GM10248 (cell line): ENCODE measurements at regions not wholly inside any gene's neighbourhood (a gene's known extent, or its start where the extent isn't known, plus 50 kb on each side); places are given as distances from the start of the nearest gene placed in this dataset.

ENCODE experiments used
- CTCF ChIA-PET: fragments of 300-600 bp; sonication (Branson Sonifier 250); formaldehyde crosslinking; extraction: SDS; loops from one replicate; lab custom pipeline; 2021; ENCODE audit warnings: antibody characterized with exemption; lab: Yijun Ruan, JAX
- POLR2A ChIA-PET: fragments of 350-650 bp; sonication (Branson Sonifier 250); formaldehyde crosslinking; extraction: SDS; loops from one replicate; lab custom pipeline; 2020; ENCODE audit warnings: antibody characterized with exemption; lab: Yijun Ruan, JAX
- DNase-seq: peaks from one replicate; pipeline ENCODE4 v3.0.0; 2012; ENCODE audit errors: extremely low spot score
- CTCF ChIP-seq: IDR thresholded peaks from 2 replicates; pipeline ENCODE4 v1.5.1; 2012; ENCODE audit warnings: mild to moderate bottlenecking, low read depth; ENCODE audit errors: extremely low read depth, missing control alignments, control extremely low read depth

GRCh38 chr12:125651625-125652024 lies 586.4 kb downstream of the AACS start:
- ChIA-PET CTCF (interaction anchor here (1.1 kb wide), 1 partner anchor 60 kb away, joined by 3 read pairs; no protein-coding TSS in a partner anchor), POLR2A (no interaction called here)
- no peak for DNase-seq
- TF ChIP-seq CTCF, result no peak

- POLR2A ChIA-PET, result no interaction called here
- CTCF ChIA-PET, result interaction anchor here (1.0 kb wide), 1 partner anchor 12 kb away, joined by 3 read pairs; no protein-coding TSS in a partner anchor
- DNase-seq, result no peak
- no peak for TF ChIP-seq CTCF
These were observed 587.4 kb downstream of the AACS start for GRCh38 chr12:125652681-125653080.

GRCh38 chr12:125657681-125658080 lies 592.4 kb downstream of the AACS start:
- no peak for DNase-seq
- ChIA-PET CTCF (no interaction called here), POLR2A (no interaction called here)
- TF ChIP-seq CTCF, result no peak

- ChIA-PET CTCF (interaction anchor here (0.8 to 3.2 kb wide), 4 partner anchors 9 to 19 kb away, joined by 3 to 19 read pairs (median 4); no protein-coding TSS in a partner anchor), POLR2A (no interaction called here)
- TF ChIP-seq CTCF, result no peak
- DNase-seq, result no peak
These were observed 609.5 kb downstream of the AACS start for GRCh38 chr12:125674554-125675338.

- ChIA-PET POLR2A (no interaction called here), CTCF (interaction anchor here (1.0 to 3.2 kb wide), 4 partner anchors 10 to 24 kb away, joined by 3 to 19 read pairs (median 3); no protein-coding TSS in a partner anchor)
- TF ChIP-seq CTCF, result no peak
- DNase-seq, result no peak
These were observed 611.1 kb downstream of the AACS start for GRCh38 chr12:125676366-125676765.

- no peak for DNase-seq
- ChIA-PET CTCF (interaction anchor here (3.2 kb wide), 1 partner anchor 12 kb away, joined by 19 read pairs; no protein-coding TSS in a partner anchor), POLR2A (no interaction called here)
These were observed 612.6 kb downstream of the AACS start for GRCh38 chr12:125677829-125678228.

More at GRCh38 chr12:125677829-125678228, 612.6 kb downstream of the AACS start:
- TF ChIP-seq CTCF, result no peak
